K562 (cell line): ENCODE measurements at regions not wholly inside any gene's neighbourhood (a gene's known extent, or its start where the extent isn't known, plus 50 kb on each side); places are given as distances from the start of the nearest gene placed in this dataset.

Source experiments
- ATAC-seq: fragments of 200-7000 bp; cut with Tn5 transposase; 3 replicates; pipeline ENCODE4 v1.9.1; 2020; ENCODE audit warnings: moderate library complexity
- BruUV-seq: library from RNA; stranded (reverse); fragments of 400-500 nt; replicated peaks from 2 replicates; lab custom pipeline; 2021; lab: Mats Ljungman, UMichigan
- CTCF ChIA-PET: fragments of 300-600 bp; formaldehyde crosslinking; extraction: SDS; loops from one replicate; lab custom pipeline; 2021; ENCODE audit warnings: low intra/inter-chr PET ratio; lab: Yijun Ruan, JAX
- POLR2A ChIA-PET: fragments of 300-600, 350-650 bp; sonication (Branson Sonifier 250); formaldehyde crosslinking; extraction: SDS; loops from one replicate; lab custom pipeline; 2021; ENCODE audit warnings: antibody characterized with exemption, inconsistent platforms; lab: Yijun Ruan, JAX
- DNase-seq, 4 experiments: peaks; one replicate each; pipeline versions ENCODE4 v3.0.0 to v3.0.0-alpha.2; 2011 to 2018; ENCODE audit warnings: low spot score in 3 of 4, mixed read lengths in 3 of 4; ENCODE audit errors: extremely low read depth in 1 of 4
- FAIRE-seq: peaks from 2 replicates; lab custom pipeline; 2011; peaks lifted over from hg19 to GRCh38; lab: Jason Lieb, UNC
- H2AFZ ChIP-seq: 2 replicates; pipeline ENCODE4 v1.6.0; 2011; ENCODE audit warnings: low read depth, low read length, control low read depth, inconsistent platforms
- H3K27ac ChIP-seq: fragments of 200-600 bp; 3 replicates; pipeline ENCODE4 v1.8.0; 2011; ENCODE audit warnings: low read depth, mild to moderate bottlenecking, control low read depth, inconsistent platforms, low read length, moderate library complexity, mixed read lengths; ENCODE audit errors: extremely low read depth
- H3K27me3 ChIP-seq, 2 experiments: fragments of 300-600 bp in 1 of 2; 2 replicates in 1 of 2; 3 replicates in 1 of 2; pipeline versions ENCODE4 v1.6.0 to v1.8.0; 2011; ENCODE audit warnings: inconsistent platforms in 2 of 2, low read length in 2 of 2, mild to moderate bottlenecking in 1 of 2, mixed read lengths in 1 of 2, moderate library complexity in 1 of 2; ENCODE audit not compliant: control insufficient read depth in 2 of 2, insufficient read depth in 2 of 2
- H3K36me3 ChIP-seq: fragments of 300-600 bp; 3 replicates; pipeline ENCODE4 v1.8.0; 2011; ENCODE audit warnings: mild to moderate bottlenecking, low read length, inconsistent platforms; ENCODE audit not compliant: control insufficient read depth, insufficient read depth
- H3K4me1 ChIP-seq, 2 experiments: fragments of 200-600 bp in 1 of 2; replicated peaks in 1 of 2; 2 replicates in 1 of 2; 3 replicates in 1 of 2; pipeline versions ENCODE4 v1.5.1 to v1.8.0; 2011; ENCODE audit warnings: inconsistent platforms in 2 of 2, low read length in 2 of 2, mild to moderate bottlenecking in 1 of 2, mixed read lengths in 1 of 2, moderate library complexity in 1 of 2; ENCODE audit not compliant: control insufficient read depth in 2 of 2, insufficient read depth in 2 of 2
- H3K4me2 ChIP-seq: 2 replicates; pipeline ENCODE4 v1.6.1; 2011; ENCODE audit warnings: low read length, control low read depth, inconsistent platforms, mixed read lengths; ENCODE audit not compliant: insufficient read depth
- H3K4me3 ChIP-seq: fragments of 200-600 bp; sonication (generic), shearing (Covaris generic); 2 replicates; pipeline ENCODE4 v1.5.1; 2016; ENCODE audit warnings: control low read depth, inconsistent platforms
- H3K79me2 ChIP-seq: fragments of 200-600 bp; 3 replicates; pipeline ENCODE4 v1.8.0; 2011; ENCODE audit warnings: low read length, inconsistent platforms; ENCODE audit not compliant: control insufficient read depth, insufficient read depth
- H3K9ac ChIP-seq, 2 experiments: 2 replicates each; pipeline versions ENCODE4 v1.6.0 to v1.6.1; 2011; ENCODE audit warnings: low read depth in 2 of 2, low read length in 2 of 2, control low read depth in 1 of 2, inconsistent platforms in 1 of 2, mild to moderate bottlenecking in 1 of 2, mixed read lengths in 1 of 2; ENCODE audit not compliant: insufficient read depth in 1 of 2
- H3K9me1 ChIP-seq: one replicate; pipeline ENCODE4 v1.6.0; 2011; ENCODE audit warnings: inconsistent platforms, mild to moderate bottlenecking, low read length, moderate library complexity; ENCODE audit not compliant: control insufficient read depth, insufficient read depth
- H3K9me3 ChIP-seq: replicated peaks from 2 replicates; pipeline ENCODE4 v1.5.1; 2011; ENCODE audit warnings: low read depth, low read length, inconsistent platforms; ENCODE audit not compliant: control insufficient read depth, insufficient read depth
- H4K20me1 ChIP-seq: replicated peaks from 2 replicates; pipeline ENCODE4 v1.6.1; 2011; ENCODE audit warnings: low read length, inconsistent platforms, mixed read lengths; ENCODE audit not compliant: control insufficient read depth, insufficient read depth
- AFF4 ChIP-seq: sonication (generic); formaldehyde crosslinking; IDR thresholded peaks from 2 replicates; pipeline ENCODE4 v1.8.0; 2023; ENCODE audit warnings: mild to moderate bottlenecking, missing genetic modification reagents
- BDP1 ChIP-seq: IDR thresholded peaks from 3 replicates; pipeline ENCODE4 v1.6.1; 2011; ENCODE audit not compliant: insufficient read length, insufficient read depth
- CBFA2T2 ChIP-seq: fragments of 450-650 bp; conservative IDR thresholded peaks from 2 replicates; pipeline ENCODE4 v1.6.1; 2017; ENCODE audit warnings: mild to moderate bottlenecking
- CXXC5 ChIP-seq: fragments of 250-450 bp; sonication (Bioruptor Pico); IDR thresholded peaks from 2 replicates; pipeline ENCODE4 v1.8.0; 2022; ENCODE audit warnings: inconsistent platforms, mild to moderate bottlenecking, moderate library complexity
- FOXJ2 ChIP-seq: fragments of 200-800 bp; sonication (Bioruptor generic); IDR thresholded peaks from 2 replicates; pipeline ENCODE4 v1.6.1; 2016; ENCODE audit warnings: missing genetic modification characterization, missing compliant biosample characterization
- KDM2B ChIP-seq: fragments of 250-450 bp; sonication (Bioruptor Pico); IDR thresholded peaks from 2 replicates; pipeline ENCODE4 v1.8.0; 2021; ENCODE audit warnings: mild to moderate bottlenecking, moderate library complexity
- MIER1 ChIP-seq: fragments of 450-650 bp; IDR thresholded peaks from 2 replicates; pipeline ENCODE4 v1.6.1; 2016; ENCODE audit warnings: antibody characterized with exemption, mild to moderate bottlenecking, low read depth
- PHB2 ChIP-seq: fragments of 450-650 bp; IDR thresholded peaks from 2 replicates; pipeline ENCODE4 v1.6.1; 2017; ENCODE audit warnings: low read depth
- RAD21 ChIP-seq, 2 experiments: fragments of 250-450 bp in 1 of 2; fragments of 450-650 bp in 1 of 2; sonication (Bioruptor Pico) in 1 of 2; formaldehyde crosslinking in 1 of 2; IDR thresholded peaks in 1 of 2; conservative IDR thresholded peaks in 1 of 2; 2 replicates each; pipeline versions ENCODE4 v1.4.0 to v1.8.0; 2020 to 2022; ENCODE audit warnings: mild to moderate bottlenecking in 2 of 2, moderate library complexity in 1 of 2
- SAFB2 ChIP-seq: fragments of 200-400 bp; formaldehyde crosslinking; IDR thresholded peaks from 2 replicates; pipeline ENCODE4 v1.6.1; 2018; ENCODE audit warnings: borderline replicate concordance, low read length, low read depth, moderate library complexity; ENCODE audit not compliant: severe bottlenecking
- SP2 ChIP-seq: IDR thresholded peaks from 2 replicates; pipeline ENCODE4 v1.6.1; 2011; ENCODE audit warnings: mild to moderate bottlenecking, low read depth, low read length, moderate library complexity; ENCODE audit not compliant: poor library complexity, severe bottlenecking; ENCODE audit errors: extremely low read depth
- TFAP4 ChIP-seq: sonication (generic); formaldehyde crosslinking; IDR thresholded peaks from 2 replicates; pipeline ENCODE4 v1.8.0; 2022; ENCODE audit warnings: missing genetic modification reagents, mild to moderate bottlenecking, moderate library complexity, borderline replicate concordance
- ZFP1 ChIP-seq: fragments of 450-650 bp; formaldehyde crosslinking; IDR thresholded peaks from 2 replicates; pipeline ENCODE4 v1.4.0; 2020; ENCODE audit warnings: mild to moderate bottlenecking, mixed read lengths
- ZFP36 ChIP-seq: fragments of 150-350 bp; IDR thresholded peaks from 2 replicates; pipeline ENCODE4 v1.6.1; 2018; ENCODE audit warnings: low read length, low read depth; ENCODE audit not compliant: partially characterized antibody
- ZFX ChIP-seq: sonication (generic); formaldehyde crosslinking; IDR thresholded peaks from 2 replicates; pipeline ENCODE4 v1.8.0; 2022; ENCODE audit warnings: mild to moderate bottlenecking, missing genetic modification reagents, moderate library complexity
- ZKSCAN8 ChIP-seq: fragments of 200-800 bp; sonication (Bioruptor generic); IDR thresholded peaks from 2 replicates; pipeline ENCODE4 v1.6.1; 2016; ENCODE audit warnings: missing genetic modification characterization, missing compliant biosample characterization
- ZNF140 ChIP-seq: fragments of 250-450 bp; sonication (Bioruptor Pico); IDR thresholded peaks from 2 replicates; pipeline ENCODE4 v1.8.0; 2021; ENCODE audit warnings: moderate library complexity, mild to moderate bottlenecking, inconsistent platforms
- WGBS: fragments of 100-300 bp; shearing (Covaris generic); methylation state at CpG from one replicate; pipeline ENCODE4 v1.1.6; 2016; ENCODE audit warnings: low coverage, mixed read lengths; ENCODE audit not compliant: insufficient coverage; ENCODE audit errors: missing lambda C conversion rate; 5-methylcytosine and 5-hydroxymethylcytosine counted together
- in situ Hi-C: fragments of 300-500 bp; cut with MboI; formaldehyde crosslinking; loops from 4 replicates; pipeline ENCODE4 v1.15.0; 2018; ENCODE audit warnings: inconsistent platforms, mixed read lengths
- intact Hi-C: fragments of 100-400 bp; cut with micrococcal nuclease; formaldehyde crosslinking; loops from 2 replicates; pipeline ENCODE4 v1.14.2; 2022
- TF ChIP-seq, protein P1 (sequence below): fragments of 450-650 bp; formaldehyde crosslinking; IDR thresholded peaks from 2 replicates; pipeline ENCODE4 v1.4.0; 2020; ENCODE audit warnings: mild to moderate bottlenecking, moderate library complexity

DNA sequence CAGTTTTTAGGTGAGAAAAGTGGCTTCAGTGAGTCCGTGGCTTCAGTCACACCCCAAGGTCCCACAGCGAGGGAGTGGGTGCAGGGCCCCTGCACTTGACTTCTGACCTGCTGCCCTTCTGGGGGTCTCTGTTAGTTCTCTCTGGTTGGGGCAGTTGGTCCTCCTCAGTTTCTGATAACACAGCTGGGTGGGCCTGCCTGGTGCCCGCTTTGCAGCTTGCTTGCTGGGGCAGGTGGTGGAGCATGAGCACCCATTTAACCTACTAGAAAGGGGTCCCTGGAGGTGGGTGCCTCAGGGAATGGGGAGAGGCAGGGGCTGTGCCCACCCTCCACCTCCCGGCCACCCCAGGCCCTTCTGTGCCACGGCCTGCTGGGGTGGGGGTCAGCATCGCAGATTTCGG lies 83.2 kb downstream of the ASB1 start:
- ATAC-seq (no peak), DNase-seq (no peak), FAIRE-seq (no peak)
- Histone ChIP-seq H3K9me3 (no peaks in the 10 kb centered on the region), H3K27ac (no peak overlapping the region), H3K27me3 (peaks cover 15 to 52% of the 10 kb centered on the region in 2 experiments), H3K9me1 (no peaks in the 10 kb centered on the region), H3K9ac (no peak overlapping the region), H4K20me1 (no peaks in the 10 kb centered on the region), H3K4me2 (no peak overlapping the region), H3K36me3 (no peaks in the 10 kb centered on the region), H2AFZ (no peak overlapping the region), H3K4me3 (no peak overlapping the region), H3K79me2 (no peaks in the 10 kb centered on the region), H3K4me1 (peaks cover 0 to 7% of the 10 kb centered on the region in 2 experiments; a peak in 1 of 5 replicates)
- WGBS = 0% methylated on average over 6 of the region's 7 CpGs
- ChIA-PET POLR2A (no interaction called here), CTCF (no interaction called here)
- TF ChIP-seq MIER1 (no peak), CBFA2T2 (no peak), ZFP1 (CRISPR knock-in tag) (no peak), PHB2 (no peak), FOXJ2 (tag) (no peak), TFAP4 (CRISPR knock-in tag) (no peak), RAD21 (CRISPR knock-in tag; conservative IDR thresholded peaks at IDR 0.05 in 1 of 2, IDR thresholded peaks at IDR 0.05 in 1 of 2) (no peak), ZFP36 (no peak), SP2 (no peak), SAFB2 (no peak), ZKSCAN8 (CRISPR knock-in tag) (no peak), CXXC5 (CRISPR knock-in tag) (no peak), BDP1 (no peak), KDM2B (CRISPR knock-in tag) (no peak), ZNF140 (CRISPR knock-in tag) (no peak), ZFX (CRISPR knock-in tag) (no peak), AFF4 (CRISPR knock-in tag) (no peak)
- TF ChIP-seq, protein P1, sequence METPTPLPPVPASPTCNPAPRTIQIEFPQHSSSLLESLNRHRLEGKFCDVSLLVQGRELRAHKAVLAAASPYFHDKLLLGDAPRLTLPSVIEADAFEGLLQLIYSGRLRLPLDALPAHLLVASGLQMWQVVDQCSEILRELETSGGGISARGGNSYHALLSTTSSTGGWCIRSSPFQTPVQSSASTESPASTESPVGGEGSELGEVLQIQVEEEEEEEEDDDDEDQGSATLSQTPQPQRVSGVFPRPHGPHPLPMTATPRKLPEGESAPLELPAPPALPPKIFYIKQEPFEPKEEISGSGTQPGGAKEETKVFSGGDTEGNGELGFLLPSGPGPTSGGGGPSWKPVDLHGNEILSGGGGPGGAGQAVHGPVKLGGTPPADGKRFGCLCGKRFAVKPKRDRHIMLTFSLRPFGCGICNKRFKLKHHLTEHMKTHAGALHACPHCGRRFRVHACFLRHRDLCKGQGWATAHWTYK = no peak
- in situ Hi-C loops (no loop called here), intact Hi-C loops (no loop called here)
- BruUV-seq = no TSS peak
